Thoracic aorta (tissue), 2 donors: ENCODE measurements at regions not wholly inside any gene's neighbourhood (a gene's known extent, or its start where the extent isn't known, plus 50 kb on each side); places are given as distances from the start of the nearest gene placed in this dataset.
"Not testable (repeated sequence)": the region's sequence is repeated elsewhere in the genome, so short reads cannot be mapped to it uniquely, and the experiment has no call there.

ENCODE experiments used
- ATAC-seq: fragments of 150-250 bp; one replicate; pipeline ENCODE4 v1.8.0; 2017; ENCODE audit warnings: low read depth; ENCODE audit not compliant: insufficient number of reproducible peaks, low FRiP score
- DNase-seq: peaks from one replicate; pipeline ENCODE4 v3.0.0-alpha.2; 2020; ENCODE audit warnings: low spot score
- H3K27ac ChIP-seq, 2 donors: fragments of 200-600 bp; sonication (generic); 1 replicate in 1 of 2; 2 replicates in 1 of 2; pipeline ENCODE4 v1.5.1; 2016; ENCODE audit warnings: mild to moderate bottlenecking in 2 of 2, moderate library complexity in 2 of 2
- H3K27me3 ChIP-seq: fragments of 200-600 bp; sonication (generic); replicated peaks from 2 replicates; pipeline ENCODE4 v1.6.0; 2016; ENCODE audit warnings: mild to moderate bottlenecking; ENCODE audit not compliant: insufficient read depth
- H3K36me3 ChIP-seq: fragments of 200-600 bp; sonication (generic); one replicate; pipeline ENCODE4 v1.5.1; 2016
- H3K4me1 ChIP-seq, 2 donors: fragments of 200-600 bp; sonication (generic); 1 replicate in 1 of 2; 2 replicates in 1 of 2; pipeline versions ENCODE4 v1.5.1 to v1.6.0; 2016; ENCODE audit warnings: low read depth in 2 of 2, mild to moderate bottlenecking in 1 of 2; ENCODE audit not compliant: control insufficient read depth in 1 of 2
- H3K4me3 ChIP-seq: fragments of 200-600 bp; sonication (generic); 2 replicates; pipeline ENCODE4 v1.5.1; 2016; ENCODE audit warnings: mild to moderate bottlenecking
- H3K9me3 ChIP-seq: fragments of 200-600 bp; sonication (generic); 2 replicates; pipeline ENCODE4 v1.5.1; 2016
- CTCF ChIP-seq: fragments of 200-600 bp; sonication (generic); IDR thresholded peaks from one replicate; pipeline ENCODE4 v1.5.1; 2019; ENCODE audit warnings: antibody characterized with exemption

- Histone ChIP-seq H3K27me3 (no peaks in the 10 kb centered on the region), H3K36me3 (no peaks in the 10 kb centered on the region), H3K27ac (no peak overlapping the region), H3K4me1 (no peaks in the 10 kb centered on the region), H3K9me3 (no peaks in the 10 kb centered on the region), H3K4me3 (no peak overlapping the region)
- DNase-seq (no peak), ATAC-seq (no peak)
- no peak for TF ChIP-seq CTCF
Measured at GRCh38 chr1:55800503-55800902, 585.3 kb upstream of the USP24 start.

GRCh38 chr1:55793856-55794255, 578.7 kb upstream of the USP24 start:
- ATAC-seq (no peak), DNase-seq (no peak)
- H3K9me3 ChIP-seq, result no peaks in the 10 kb centered on the region
- no peaks in the 10 kb centered on the region for H3K27me3 ChIP-seq
- H3K4me1 ChIP-seq, result no peaks in the 10 kb centered on the region
- no peaks in the 10 kb centered on the region for H3K36me3 ChIP-seq
- H3K27ac ChIP-seq, result no peak overlapping the region
- no peak for TF ChIP-seq CTCF
- no peak overlapping the region for H3K4me3 ChIP-seq

DNA sequence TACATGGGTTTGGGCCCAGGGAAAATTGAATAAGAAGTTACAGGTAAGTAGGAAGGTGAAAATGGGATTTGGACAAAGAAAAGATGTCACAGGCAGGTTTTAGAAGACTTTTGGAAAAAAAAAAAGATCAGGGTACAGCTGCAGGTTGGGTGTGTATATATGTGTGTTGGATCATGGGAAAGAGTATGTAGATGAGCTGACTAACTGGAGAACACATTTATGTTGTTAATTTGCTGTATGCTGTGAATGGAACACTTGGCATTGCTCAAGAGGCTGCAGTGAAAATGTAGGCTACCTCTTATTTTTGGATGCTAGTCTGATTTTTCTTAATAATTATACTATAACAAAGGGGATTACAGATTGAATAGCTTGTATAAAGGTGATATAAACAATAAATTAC, 577.7 kb upstream of the USP24 start:
- H3K9me3 ChIP-seq, result no peaks in the 10 kb centered on the region
- no peaks in the 10 kb centered on the region for H3K27me3 ChIP-seq
- DNase-seq (no peak), ATAC-seq (no peak)
- TF ChIP-seq CTCF, result no peak
- no peaks in the 10 kb centered on the region for H3K36me3 ChIP-seq
- no peaks in the 10 kb centered on the region for H3K4me1 ChIP-seq
- H3K27ac ChIP-seq, result no peak overlapping the region
- H3K4me3 ChIP-seq, result no peak overlapping the region

GRCh38 chr1:55789466-55789865, 574.3 kb upstream of the USP24 start:
- H3K36me3 ChIP-seq, result no peaks in the 10 kb centered on the region
- H3K4me1 ChIP-seq, result no peaks in the 10 kb centered on the region
- ATAC-seq (no peak), DNase-seq (no peak)
- no peaks in the 10 kb centered on the region for H3K27me3 ChIP-seq
- no peaks in the 10 kb centered on the region for H3K9me3 ChIP-seq
- no peak overlapping the region for H3K4me3 ChIP-seq
- TF ChIP-seq CTCF, result no peak
- H3K27ac ChIP-seq, result no peak overlapping the region

DNA sequence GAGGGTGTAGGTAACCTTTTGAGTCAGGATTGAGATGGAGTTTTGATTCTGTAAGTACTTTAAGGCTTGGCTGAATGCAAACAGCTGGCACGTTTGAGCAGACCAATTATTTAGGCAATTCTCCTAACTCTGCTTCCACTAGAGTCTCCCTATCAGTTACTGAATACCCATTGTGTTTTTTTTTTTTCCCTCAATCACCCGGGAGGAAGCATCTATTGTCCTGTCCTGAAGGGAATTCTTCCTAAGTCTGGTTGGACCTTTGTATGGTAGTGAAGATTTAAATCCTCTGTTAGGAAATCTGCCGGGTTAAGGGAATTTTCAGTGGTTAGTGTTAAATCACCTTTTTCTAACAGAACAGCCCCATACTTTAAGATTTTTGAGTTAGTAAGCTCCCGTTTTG, 571.2 kb upstream of the USP24 start:
- Histone ChIP-seq H3K4me3 (no peak overlapping the region), H3K27ac (no peak overlapping the region), H3K9me3 (no peaks in the 10 kb centered on the region), H3K4me1 (peaks cover 0 to 8% of the 10 kb centered on the region in 2 donors), H3K27me3 (no peaks in the 10 kb centered on the region), H3K36me3 (no peaks in the 10 kb centered on the region)
- ATAC-seq (no peak), DNase-seq (no peak)
- TF ChIP-seq CTCF, result no peak

DNA sequence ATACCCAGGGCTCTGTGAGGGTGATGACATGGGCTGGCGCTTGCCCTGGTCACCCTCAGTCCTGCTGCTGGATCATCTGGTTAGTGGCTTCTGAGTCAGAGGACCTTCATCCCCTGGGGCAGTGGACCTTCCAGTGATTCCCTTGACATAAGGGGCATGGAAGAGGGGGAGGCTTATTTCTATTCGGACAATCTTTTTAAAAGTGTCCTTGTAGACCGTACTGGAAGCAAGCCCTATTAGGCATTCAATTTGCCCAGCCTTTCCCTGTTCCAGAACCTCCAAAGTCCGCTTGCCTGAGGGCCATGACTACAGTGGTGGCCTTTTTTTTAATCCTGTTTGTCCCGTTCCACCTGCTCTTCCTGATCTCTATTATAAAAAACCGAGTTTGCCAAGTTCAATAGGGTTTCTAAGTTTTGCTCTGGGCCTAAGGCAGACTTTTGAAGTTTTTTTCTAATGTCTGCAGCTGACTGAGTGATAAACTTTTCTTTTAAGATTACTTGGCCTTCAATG, 569.8 kb upstream of the USP24 start:
- ATAC-seq, DNase-seq, H3K4me1 ChIP-seq, H3K27ac ChIP-seq, H3K9me3 ChIP-seq, H3K36me3 ChIP-seq, H3K27me3 ChIP-seq, H3K4me3 ChIP-seq: not testable (repeated sequence)
